ENCODE measurements at regions not wholly inside any gene's neighbourhood (a gene's known extent, or its start where the extent isn't known, plus 50 kb on each side); places are given as distances from the start of the nearest gene placed in this dataset.

DNA sequence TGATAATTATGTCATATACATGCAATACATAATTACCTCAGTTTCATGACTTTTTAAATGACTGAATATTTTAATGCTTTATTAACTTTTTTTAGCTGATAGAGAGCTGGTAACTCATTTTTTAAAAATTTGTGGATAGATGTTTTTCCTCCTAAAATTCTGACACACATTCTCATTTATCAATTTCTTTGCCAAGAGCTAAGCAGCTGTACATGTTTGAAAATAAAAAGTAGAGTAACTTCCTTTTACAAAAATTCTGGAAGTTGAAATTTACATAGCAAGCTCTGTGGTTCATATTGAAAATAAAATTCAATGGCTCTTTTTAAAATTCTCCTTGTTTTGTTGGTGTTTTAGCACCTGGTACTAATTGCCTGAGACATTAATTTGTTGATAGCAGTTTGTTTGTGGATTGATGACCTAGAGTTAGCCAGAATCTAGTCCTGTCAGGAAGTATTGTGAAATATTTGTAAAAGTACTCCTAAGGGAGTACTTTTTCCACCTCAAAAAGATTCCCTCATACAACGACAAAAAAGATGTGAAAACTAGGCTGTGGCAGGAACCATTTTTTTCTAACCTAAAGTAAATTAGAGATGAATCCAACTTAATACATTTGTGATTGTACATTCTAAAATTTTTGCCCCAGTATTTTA lies 621.8 kb downstream of the BCKDHB start:
- TF ChIP-seq ZNF263 (CRISPR knock-in tag; IDR thresholded peaks at IDR 0.05; ENCODE audit: low read depth) (no peak), SP1 (CRISPR knock-in tag; conservative IDR thresholded peaks at IDR 0.05) (no peak), PREB (CRISPR knock-in tag; IDR thresholded peaks at IDR 0.05; ENCODE audit: borderline replicate concordance) (no peak), FOXK1 (CRISPR knock-in tag; IDR thresholded peaks at IDR 0.05) (no peak), PRRX2 (CRISPR knock-in tag; IDR thresholded peaks at IDR 0.05) (no peak), FOXP1 (CRISPR knock-in tag; IDR thresholded peaks at IDR 0.05; ENCODE audit: borderline replicate concordance) (no peak)
- TF ChIP-seq, protein P1, sequence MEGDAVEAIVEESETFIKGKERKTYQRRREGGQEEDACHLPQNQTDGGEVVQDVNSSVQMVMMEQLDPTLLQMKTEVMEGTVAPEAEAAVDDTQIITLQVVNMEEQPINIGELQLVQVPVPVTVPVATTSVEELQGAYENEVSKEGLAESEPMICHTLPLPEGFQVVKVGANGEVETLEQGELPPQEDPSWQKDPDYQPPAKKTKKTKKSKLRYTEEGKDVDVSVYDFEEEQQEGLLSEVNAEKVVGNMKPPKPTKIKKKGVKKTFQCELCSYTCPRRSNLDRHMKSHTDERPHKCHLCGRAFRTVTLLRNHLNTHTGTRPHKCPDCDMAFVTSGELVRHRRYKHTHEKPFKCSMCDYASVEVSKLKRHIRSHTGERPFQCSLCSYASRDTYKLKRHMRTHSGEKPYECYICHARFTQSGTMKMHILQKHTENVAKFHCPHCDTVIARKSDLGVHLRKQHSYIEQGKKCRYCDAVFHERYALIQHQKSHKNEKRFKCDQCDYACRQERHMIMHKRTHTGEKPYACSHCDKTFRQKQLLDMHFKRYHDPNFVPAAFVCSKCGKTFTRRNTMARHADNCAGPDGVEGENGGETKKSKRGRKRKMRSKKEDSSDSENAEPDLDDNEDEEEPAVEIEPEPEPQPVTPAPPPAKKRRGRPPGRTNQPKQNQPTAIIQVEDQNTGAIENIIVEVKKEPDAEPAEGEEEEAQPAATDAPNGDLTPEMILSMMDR (IDR thresholded peaks at IDR 0.05) = no peak
- TF ChIP-seq, protein P2, sequence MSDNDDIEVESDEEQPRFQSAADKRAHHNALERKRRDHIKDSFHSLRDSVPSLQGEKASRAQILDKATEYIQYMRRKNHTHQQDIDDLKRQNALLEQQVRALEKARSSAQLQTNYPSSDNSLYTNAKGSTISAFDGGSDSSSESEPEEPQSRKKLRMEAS (CRISPR knock-in tag; IDR thresholded peaks at IDR 0.05) = no peak
- TF ChIP-seq, protein P3, sequence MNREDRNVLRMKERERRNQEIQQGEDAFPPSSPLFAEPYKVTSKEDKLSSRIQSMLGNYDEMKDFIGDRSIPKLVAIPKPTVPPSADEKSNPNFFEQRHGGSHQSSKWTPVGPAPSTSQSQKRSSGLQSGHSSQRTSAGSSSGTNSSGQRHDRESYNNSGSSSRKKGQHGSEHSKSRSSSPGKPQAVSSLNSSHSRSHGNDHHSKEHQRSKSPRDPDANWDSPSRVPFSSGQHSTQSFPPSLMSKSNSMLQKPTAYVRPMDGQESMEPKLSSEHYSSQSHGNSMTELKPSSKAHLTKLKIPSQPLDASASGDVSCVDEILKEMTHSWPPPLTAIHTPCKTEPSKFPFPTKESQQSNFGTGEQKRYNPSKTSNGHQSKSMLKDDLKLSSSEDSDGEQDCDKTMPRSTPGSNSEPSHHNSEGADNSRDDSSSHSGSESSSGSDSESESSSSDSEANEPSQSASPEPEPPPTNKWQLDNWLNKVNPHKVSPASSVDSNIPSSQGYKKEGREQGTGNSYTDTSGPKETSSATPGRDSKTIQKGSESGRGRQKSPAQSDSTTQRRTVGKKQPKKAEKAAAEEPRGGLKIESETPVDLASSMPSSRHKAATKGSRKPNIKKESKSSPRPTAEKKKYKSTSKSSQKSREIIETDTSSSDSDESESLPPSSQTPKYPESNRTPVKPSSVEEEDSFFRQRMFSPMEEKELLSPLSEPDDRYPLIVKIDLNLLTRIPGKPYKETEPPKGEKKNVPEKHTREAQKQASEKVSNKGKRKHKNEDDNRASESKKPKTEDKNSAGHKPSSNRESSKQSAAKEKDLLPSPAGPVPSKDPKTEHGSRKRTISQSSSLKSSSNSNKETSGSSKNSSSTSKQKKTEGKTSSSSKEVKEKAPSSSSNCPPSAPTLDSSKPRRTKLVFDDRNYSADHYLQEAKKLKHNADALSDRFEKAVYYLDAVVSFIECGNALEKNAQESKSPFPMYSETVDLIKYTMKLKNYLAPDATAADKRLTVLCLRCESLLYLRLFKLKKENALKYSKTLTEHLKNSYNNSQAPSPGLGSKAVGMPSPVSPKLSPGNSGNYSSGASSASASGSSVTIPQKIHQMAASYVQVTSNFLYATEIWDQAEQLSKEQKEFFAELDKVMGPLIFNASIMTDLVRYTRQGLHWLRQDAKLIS (CRISPR knock-in tag; IDR thresholded peaks at IDR 0.05; ENCODE audit: borderline replicate concordance) = no peak
- TF ChIP-seq, protein P4, sequence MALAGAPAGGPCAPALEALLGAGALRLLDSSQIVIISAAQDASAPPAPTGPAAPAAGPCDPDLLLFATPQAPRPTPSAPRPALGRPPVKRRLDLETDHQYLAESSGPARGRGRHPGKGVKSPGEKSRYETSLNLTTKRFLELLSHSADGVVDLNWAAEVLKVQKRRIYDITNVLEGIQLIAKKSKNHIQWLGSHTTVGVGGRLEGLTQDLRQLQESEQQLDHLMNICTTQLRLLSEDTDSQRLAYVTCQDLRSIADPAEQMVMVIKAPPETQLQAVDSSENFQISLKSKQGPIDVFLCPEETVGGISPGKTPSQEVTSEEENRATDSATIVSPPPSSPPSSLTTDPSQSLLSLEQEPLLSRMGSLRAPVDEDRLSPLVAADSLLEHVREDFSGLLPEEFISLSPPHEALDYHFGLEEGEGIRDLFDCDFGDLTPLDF (CRISPR knock-in tag; IDR thresholded peaks at IDR 0.05) = no peak
- TF ChIP-seq, protein P5, sequence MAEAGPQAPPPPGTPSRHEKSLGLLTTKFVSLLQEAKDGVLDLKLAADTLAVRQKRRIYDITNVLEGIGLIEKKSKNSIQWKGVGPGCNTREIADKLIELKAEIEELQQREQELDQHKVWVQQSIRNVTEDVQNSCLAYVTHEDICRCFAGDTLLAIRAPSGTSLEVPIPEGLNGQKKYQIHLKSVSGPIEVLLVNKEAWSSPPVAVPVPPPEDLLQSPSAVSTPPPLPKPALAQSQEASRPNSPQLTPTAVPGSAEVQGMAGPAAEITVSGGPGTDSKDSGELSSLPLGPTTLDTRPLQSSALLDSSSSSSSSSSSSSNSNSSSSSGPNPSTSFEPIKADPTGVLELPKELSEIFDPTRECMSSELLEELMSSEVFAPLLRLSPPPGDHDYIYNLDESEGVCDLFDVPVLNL (CRISPR knock-in tag; IDR thresholded peaks at IDR 0.05; ENCODE audit: borderline replicate concordance, low read depth) = no peak

Measured in WTC11 (cell line).